ENCODE measurements at regions not wholly inside any gene's neighbourhood (a gene's known extent, or its start where the extent isn't known, plus 50 kb on each side); places are given as distances from the start of the nearest gene placed in this dataset.

- TF ChIP-seq CTCF (IDR thresholded peaks at IDR 0.05; ENCODE audit: low read depth, low read length) (no peak), POLR2A (IDR thresholded peaks at IDR 0.05; ENCODE audit: extremely low read depth, insufficient read length) (no peak), MAX (IDR thresholded peaks at IDR 0.05; ENCODE audit: low read depth, low read length) (no peak)
These were observed 209.4 kb upstream of the PRICKLE1 start for GRCh38 chr12:42798811-42799438.
